ENCODE measurements at regions not wholly inside any gene's neighbourhood (a gene's known extent, or its start where the extent isn't known, plus 50 kb on each side); places are given as distances from the start of the nearest gene placed in this dataset.

GRCh38 chrX:4841216-4841745, 1127.8 kb upstream of the PRKX start:
- no peak for DNase-seq

- no peak for DNase-seq
These were observed 1118.1 kb upstream of the PRKX start for GRCh38 chrX:4831574-4831973.

GRCh38 chrX:4830880-4831557, 1117.6 kb upstream of the PRKX start:
- DNase-seq = no peak

GRCh38 chrX:4825550-4825949, 1112.1 kb upstream of the PRKX start:
- no peak for DNase-seq

GRCh38 chrX:4809571-4809970, 1096.1 kb upstream of the PRKX start:
- no peak for DNase-seq

GRCh38 chrX:4805502-4805901, 1092.1 kb upstream of the PRKX start:
- DNase-seq = no peak

GRCh38 chrX:4800756-4801155, 1087.3 kb upstream of the PRKX start:
- DNase-seq = no peak

GRCh38 chrX:4787971-4788370, 1074.5 kb upstream of the PRKX start:
- DNase-seq = no peak

- no peak for DNase-seq
These were observed 1051.4 kb upstream of the PRKX start for GRCh38 chrX:4764888-4765287.

GRCh38 chrX:4762196-4762595, 1048.7 kb upstream of the PRKX start:
- DNase-seq = no peak

- no peak for DNase-seq
These were observed 1041.6 kb upstream of the PRKX start for GRCh38 chrX:4754878-4755604.

- no peak for DNase-seq
These were observed 1027.6 kb upstream of the PRKX start for GRCh38 chrX:4741024-4741423.

GRCh38 chrX:4735299-4735698, 1021.9 kb upstream of the PRKX start:
- DNase-seq = no peak

GRCh38 chrX:4710618-4711433, 997.4 kb upstream of the PRKX start:
- no peak for DNase-seq

GRCh38 chrX:4708970-4709760, 995.7 kb upstream of the PRKX start:
- no peak for DNase-seq

- DNase-seq = no peak
These were observed 993.5 kb upstream of the PRKX start for GRCh38 chrX:4706961-4707360.

GRCh38 chrX:4690521-4690920, 977.1 kb upstream of the PRKX start:
- no peak for DNase-seq

- DNase-seq = no peak
These were observed 969.2 kb upstream of the PRKX start for GRCh38 chrX:4682636-4683035.

- no peak for DNase-seq
These were observed 962.3 kb upstream of the PRKX start for GRCh38 chrX:4675686-4676300.

- no peak for DNase-seq
These were observed 960.8 kb upstream of the PRKX start for GRCh38 chrX:4674028-4674782.

GRCh38 chrX:4671344-4671743, 957.9 kb upstream of the PRKX start:
- no peak for DNase-seq

GRCh38 chrX:4670606-4671005, 957.2 kb upstream of the PRKX start:
- DNase-seq = no peak
